Mucosa of gallbladder (tissue), 1 donor: ENCODE measurements at regions not wholly inside any gene's neighbourhood (a gene's known extent, or its start where the extent isn't known, plus 50 kb on each side); places are given as distances from the start of the nearest gene placed in this dataset.
A peak's percentile ranks its signal among the peaks of the same experiment; 100 is the strongest.

Experiments
- DNase-seq: peaks from one replicate; pipeline ENCODE4 v3.0.0-alpha.2; 2020; ENCODE audit warnings: low spot score
- donor health status: DM: no; HTN: no; CAD: no.

- no peak for DNase-seq
Measured at GRCh38 chr6:166050559-166050958, 117.1 kb downstream of the TBXT start.

DNA sequence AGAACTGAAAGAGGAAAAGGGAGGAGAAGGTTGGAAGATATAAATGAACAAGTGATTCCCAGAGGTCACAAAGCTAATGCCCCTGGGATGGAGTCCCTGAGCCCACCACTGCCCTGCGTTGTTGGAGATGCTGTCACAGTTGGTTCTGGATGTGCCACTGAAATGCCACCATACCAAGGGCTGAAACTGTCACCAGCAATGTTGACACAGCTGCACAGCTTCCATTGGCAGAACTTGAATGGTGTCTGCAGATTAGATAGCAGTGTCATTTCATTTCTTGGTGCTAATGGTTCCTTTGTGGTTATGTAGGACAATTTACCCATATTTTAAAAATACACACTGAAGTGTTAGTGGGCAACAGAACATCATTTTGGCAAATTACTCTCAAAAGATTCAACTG lies 120.7 kb downstream of the TBXT start:
- DNase-seq, result no peak

- DNase-seq, result no peak
Measured at GRCh38 chr6:166046226-166046625, 121.4 kb downstream of the TBXT start.

DNA sequence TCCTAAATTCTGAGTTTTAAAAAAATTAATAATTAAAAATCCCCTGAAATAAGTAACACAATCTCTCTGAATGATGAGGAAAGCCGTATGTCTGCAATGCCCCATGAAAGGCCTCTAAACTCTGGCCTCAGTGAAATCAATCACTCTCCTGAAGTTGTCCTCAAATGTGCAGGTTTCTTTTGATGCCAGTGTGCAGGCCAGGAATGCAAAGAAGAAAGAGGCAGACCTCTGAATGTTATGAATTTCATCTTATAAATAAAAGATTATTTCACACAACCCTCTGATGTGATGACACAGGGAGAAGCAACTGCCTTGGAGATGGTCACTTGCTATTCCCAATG lies 121.8 kb downstream of the TBXT start:
- DNase-seq, result no peak

DNA sequence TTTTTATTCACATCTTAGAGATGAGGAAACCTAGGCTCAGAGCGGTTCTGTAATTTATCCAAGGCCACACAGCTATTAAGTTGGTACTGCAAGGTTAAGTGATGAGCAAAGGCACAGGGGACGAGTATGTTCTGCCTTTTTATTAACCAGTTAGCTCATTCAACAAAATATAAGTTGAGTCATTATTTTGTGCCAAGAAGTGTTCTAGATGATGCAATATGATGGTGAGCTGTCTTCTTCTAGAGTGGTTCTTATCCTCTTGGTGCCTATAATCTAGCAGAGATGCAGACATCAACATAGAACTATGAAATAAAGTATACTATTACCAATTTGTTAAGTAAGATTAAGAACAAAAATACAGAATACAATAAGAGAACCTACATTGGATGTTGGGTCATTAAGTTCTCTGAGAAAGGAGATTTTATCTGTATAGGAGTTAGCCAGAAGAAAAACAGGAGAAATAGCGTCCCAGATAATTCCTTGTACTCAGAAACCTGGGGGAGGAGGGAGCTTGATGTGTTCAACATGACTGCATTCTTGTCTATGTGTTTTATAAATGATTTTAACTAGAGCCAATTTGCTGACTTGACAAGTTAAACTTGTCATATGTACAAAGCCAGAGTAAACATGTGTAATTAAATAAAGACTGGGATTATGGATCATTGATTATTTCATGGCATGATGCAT lies 122.3 kb downstream of the TBXT start:
- DNase-seq, result no peak

DNA sequence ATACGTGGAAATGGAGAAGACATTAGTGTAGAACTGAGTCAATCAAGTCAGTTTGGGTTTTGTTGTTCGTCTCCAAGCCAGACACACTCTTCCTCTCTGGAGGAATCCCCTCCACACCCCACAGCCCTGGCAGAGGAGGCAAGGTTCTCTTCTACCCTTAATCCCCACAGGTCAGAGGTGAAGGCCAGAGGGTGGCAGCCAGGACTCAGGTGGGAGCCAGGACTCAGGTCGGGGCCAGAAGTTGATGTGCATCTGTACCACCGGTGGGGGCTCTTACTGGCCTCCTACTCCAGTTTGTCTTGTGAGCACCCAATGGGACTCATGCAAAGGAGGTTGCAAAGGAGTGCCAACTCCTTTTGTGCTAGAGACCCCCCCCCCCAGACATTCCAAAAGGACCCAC lies 126.4 kb downstream of the TBXT start:
- DNase-seq, result no peak

DNA sequence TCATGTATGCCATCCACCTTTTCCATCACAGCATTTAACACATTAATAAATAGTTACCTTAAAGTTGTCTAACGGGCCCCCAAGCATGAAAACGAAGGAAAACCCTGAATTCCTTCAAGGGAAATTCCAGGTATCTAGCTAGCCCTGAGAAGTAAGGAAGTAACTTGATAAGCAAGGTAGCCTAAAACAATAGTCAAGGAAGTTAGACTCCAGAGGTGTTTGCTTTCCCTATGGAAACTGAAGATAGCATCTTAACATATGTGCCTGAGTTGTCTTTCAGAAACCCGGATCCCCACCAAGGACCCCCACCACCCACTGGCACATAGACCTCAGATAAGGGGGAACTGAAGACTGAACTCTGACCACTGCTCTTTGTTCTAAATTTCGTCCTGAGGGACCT lies 127.4 kb downstream of the TBXT start:
- no peak for DNase-seq

- DNase-seq, result no peak
Measured at GRCh38 chr6:166036316-166037095, 131.1 kb downstream of the TBXT start.

DNA sequence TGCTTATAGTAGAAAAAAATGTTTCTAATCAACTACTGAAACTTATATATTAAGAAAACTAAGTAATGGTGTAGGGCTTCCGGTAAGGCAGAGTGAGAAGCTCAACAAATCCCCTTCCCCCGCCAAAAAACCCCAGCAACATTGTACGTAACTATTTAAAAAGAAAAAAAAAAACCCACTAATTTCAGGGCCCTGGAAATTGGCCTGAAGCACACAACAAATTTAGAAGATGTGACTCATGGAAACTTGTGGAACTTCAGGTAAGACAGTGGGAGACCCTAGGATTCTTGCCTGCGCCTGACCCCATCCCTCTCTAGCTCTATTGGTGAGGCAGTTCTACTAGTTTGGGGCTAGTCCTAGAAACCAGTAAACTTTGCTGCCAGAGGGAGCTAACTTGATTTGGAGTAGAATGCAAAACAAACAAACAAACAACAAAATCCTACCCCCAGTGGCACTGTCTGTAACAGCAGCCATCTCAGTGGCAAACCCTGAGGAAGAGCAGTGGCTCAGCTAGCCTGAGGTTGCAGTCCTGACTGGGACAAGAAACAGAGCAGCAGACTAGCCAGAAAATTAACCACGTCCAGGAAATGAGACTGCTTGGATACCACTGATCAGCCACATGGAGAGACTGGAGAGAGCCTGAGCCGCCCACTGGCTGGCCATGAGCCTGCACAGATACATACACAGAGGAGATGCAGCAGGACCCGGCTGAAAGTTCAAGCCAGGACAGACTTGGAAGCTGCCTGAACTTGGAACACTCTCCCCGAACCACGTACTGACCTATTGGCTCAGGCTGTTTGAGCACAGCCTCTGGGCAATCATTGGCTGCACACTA lies 135.1 kb downstream of the TBXT start:
- peak; percentile 72 for DNase-seq

- DNase-seq, result no peak
Measured at GRCh38 chr6:166031275-166031674, 136.4 kb downstream of the TBXT start.

DNA sequence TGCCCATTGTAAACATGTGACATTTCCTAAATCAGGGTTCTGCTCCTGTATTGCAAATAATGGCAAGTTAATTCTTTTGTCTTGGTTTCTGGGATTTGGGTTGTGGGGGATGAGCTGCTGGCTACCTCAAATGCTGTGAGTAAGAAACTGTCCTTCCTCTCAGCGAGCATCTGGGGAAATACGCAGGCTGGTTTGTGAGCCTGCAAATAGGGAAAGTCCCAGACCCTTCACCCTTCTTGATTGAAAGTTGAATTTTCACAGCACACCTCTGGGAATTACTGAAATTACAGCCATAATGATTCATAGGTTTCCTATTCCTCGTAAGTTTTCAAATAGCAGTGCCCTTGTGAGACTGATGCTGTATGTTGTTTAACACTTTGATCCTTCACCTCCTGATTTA lies 138.1 kb downstream of the TBXT start:
- no peak for DNase-seq

- DNase-seq, result no peak
Measured at GRCh38 chr6:166027761-166028160, 139.9 kb downstream of the TBXT start.

DNA sequence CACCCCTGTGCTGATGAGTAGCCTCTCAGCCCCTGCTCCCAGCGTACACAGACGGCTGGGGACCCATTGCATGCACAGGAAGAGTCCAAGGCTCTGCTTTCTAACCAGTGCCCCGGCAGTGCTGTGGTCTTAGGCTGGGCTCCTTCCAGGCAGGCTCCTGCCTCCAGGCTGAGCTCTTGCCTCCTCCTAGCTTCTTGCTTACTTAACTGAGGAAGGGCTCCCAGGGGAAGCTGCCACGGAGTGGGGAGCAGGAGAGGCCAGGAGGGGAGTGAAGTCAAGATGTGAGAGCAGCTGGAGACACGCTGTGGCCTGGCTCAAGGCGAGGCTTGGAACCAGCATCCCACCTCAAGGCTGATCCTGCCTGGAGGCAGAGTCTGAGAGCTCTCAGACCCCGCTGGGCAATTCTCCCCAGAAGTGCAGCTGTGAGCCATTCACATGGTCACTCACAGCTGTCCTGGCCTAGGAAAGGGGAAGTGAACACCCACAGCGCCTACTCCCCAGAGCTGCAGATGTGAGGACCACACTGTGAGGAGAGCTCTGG lies 141.0 kb downstream of the TBXT start:
- no peak for DNase-seq

DNA sequence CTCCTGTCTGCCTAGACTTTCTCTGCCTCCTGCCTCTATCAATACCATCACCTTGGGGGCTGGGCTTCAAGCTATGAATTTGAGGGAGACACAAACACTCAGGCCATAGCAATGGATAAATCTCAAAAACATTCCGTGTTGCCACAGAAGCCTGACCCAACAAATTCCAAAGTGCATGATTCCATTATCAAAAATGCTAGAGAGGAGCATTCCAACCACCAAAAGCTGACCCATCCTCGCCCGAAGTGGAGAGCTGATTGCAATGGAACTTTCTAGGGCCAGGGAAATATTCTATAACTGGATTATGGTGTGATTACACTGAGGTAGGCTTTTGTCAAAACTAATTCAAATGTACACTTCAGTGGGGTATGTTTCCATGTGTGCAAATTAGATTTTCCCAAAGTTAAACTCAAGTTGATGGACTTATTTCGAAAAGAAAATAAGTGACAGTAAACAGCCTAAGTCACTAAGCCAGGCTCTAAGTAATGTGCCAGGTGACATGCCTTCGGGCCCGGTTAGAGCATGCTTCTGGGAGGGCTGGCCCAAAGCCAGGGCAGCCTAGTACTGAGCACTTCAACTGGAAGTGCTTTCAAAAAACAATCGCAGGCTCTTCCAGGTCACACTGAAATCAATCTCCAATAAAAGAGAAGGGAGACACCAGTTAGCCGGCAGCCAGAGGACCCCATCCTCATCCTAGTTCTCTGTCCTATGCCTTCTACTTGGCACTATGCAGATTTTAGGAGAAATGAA lies 142.3 kb downstream of the TBXT start:
- no peak for DNase-seq

- DNase-seq, result no peak
Measured at GRCh38 chr6:166024252-166024651, 143.4 kb downstream of the TBXT start.

- DNase-seq, result no peak
Measured at GRCh38 chr6:166023273-166023989, 144.2 kb downstream of the TBXT start.

DNA sequence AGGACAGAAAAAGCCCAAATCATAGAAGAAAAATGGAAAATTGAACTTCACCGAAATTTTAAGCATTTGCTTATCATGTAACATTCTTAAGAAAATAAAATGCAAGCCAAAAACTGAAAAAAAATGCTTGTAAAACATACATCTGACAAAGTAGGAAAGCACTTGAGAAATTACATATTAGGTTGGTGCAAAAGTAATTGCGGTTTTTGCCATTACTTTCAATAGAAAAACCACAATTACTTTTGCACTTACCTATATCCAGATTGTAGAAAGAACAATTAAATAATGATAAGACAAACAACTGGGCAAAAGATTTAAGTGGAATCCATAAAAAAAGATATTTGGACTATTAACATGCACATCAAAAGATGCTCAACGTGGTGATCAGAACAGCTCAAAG lies 146.2 kb downstream of the TBXT start:
- no peak for DNase-seq

DNA sequence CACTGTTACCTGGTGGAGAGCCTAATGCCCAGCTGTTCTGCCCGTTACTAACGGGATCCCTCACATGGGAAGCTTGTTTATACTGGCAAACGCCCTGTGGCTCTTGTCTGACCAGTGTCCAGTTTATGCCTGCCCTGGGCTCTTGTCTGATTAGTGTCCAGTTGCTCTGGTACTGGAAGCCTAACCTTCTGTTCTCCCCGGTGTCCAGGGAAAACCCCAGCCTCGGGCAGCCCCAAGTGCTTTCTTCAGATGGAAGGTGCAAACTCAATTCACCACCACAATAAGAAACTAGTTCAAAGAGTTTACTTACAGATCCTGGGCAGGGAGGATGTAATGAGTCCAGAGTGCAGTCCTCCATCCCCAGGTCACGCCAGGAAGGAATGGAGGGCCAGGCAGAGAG lies 148.4 kb downstream of the TBXT start:
- DNase-seq, result no peak

DNA sequence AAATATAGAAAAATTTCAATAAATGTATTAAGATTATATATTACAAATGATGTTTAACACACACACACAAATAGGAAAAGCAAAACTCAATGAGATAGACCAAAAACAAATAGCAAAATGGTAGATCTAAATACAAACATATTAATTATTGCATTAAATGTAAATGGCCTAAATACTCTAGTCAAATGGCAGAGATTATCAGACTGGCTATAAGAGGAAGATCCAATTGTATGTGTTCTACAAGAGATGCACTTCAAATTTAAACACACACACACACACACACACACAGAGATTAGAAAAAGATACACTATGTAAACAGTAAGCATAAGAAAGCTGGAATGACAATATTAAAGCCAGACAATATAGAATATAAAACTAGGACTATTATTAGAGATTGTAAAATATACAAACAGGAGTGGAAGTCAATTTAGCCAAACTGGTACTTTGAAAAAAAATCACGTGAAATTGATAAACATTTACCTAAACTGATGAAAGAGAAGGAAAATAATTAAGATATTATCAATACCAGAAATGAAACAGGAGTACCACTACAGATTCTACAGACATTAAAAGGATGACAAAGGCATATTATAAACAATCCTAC lies 150.5 kb downstream of the TBXT start:
- DNase-seq, result no peak

GRCh38 chr6:166014966-166015365 lies 152.7 kb downstream of the TBXT start:
- DNase-seq, result no peak
